GM19035 (cell line): ENCODE measurements at regions not wholly inside any gene's neighbourhood (a gene's known extent, or its start where the extent isn't known, plus 50 kb on each side); places are given as distances from the start of the nearest gene placed in this dataset.

ENCODE experiments used
- ATAC-seq: cut with Tn5 transposase; IDR thresholded peaks from one replicate; pipeline ENCODE4 v1.9.1; 2021; ENCODE audit not compliant: unreplicated experiment

- ATAC-seq, result no peak
Observed at GRCh38 chr4:174122705-174123104, 160.8 kb downstream of the FBXO8 start.

GRCh38 chr4:174120446-174121295 lies 162.8 kb downstream of the FBXO8 start:
- no peak for ATAC-seq

GRCh38 chr4:174119830-174120229 lies 163.6 kb downstream of the FBXO8 start:
- ATAC-seq, result no peak

GRCh38 chr4:174119051-174119450 lies 164.4 kb downstream of the FBXO8 start:
- ATAC-seq, result no peak

GRCh38 chr4:174118171-174118570 lies 165.3 kb downstream of the FBXO8 start:
- ATAC-seq, result no peak

- ATAC-seq, result no peak
Observed at GRCh38 chr4:174117445-174117844, 166.0 kb downstream of the FBXO8 start.

GRCh38 chr4:174116021-174116420 lies 167.4 kb downstream of the FBXO8 start:
- ATAC-seq, result no peak

GRCh38 chr4:174111422-174111821 lies 172.0 kb downstream of the FBXO8 start:
- no peak for ATAC-seq

GRCh38 chr4:174110180-174110579 lies 173.3 kb downstream of the FBXO8 start:
- ATAC-seq, result no peak

- ATAC-seq, result no peak
Observed at GRCh38 chr4:174107746-174108354, 175.6 kb downstream of the FBXO8 start.

GRCh38 chr4:174105202-174105601 lies 178.3 kb downstream of the FBXO8 start:
- no peak for ATAC-seq

GRCh38 chr4:174100910-174101309 lies 182.6 kb downstream of the FBXO8 start:
- no peak for ATAC-seq

- no peak for ATAC-seq
Observed at GRCh38 chr4:174099712-174100111, 183.8 kb downstream of the FBXO8 start.

- ATAC-seq, result no peak
Observed at GRCh38 chr4:174096999-174097398, 186.5 kb downstream of the FBXO8 start.

- ATAC-seq, result no peak
Observed at GRCh38 chr4:174096456-174096855, 187.0 kb downstream of the FBXO8 start.

- ATAC-seq, result no peak
Observed at GRCh38 chr4:174091130-174091529, 192.3 kb downstream of the FBXO8 start.

- no peak for ATAC-seq
Observed at GRCh38 chr4:174089711-174090110, 193.8 kb downstream of the FBXO8 start.

- no peak for ATAC-seq
Observed at GRCh38 chr4:174088795-174089194, 194.7 kb downstream of the FBXO8 start.

- no peak for ATAC-seq
Observed at GRCh38 chr4:174086829-174087799, 196.4 kb downstream of the FBXO8 start.

- no peak for ATAC-seq
Observed at GRCh38 chr4:174084981-174085380, 198.5 kb downstream of the FBXO8 start.

GRCh38 chr4:174084542-174084941 lies 198.9 kb downstream of the FBXO8 start:
- ATAC-seq, result no peak
